Stimulated activated memory B cell treated with anti-CD40 and anti-IgM and Interleukin-4, amounts not matched to agents 10 μg/mL and 1 μg/mL and 100 μg/mL, for 72 hours (primary cell): ENCODE measurements at regions not wholly inside any gene's neighbourhood (a gene's known extent, or its start where the extent isn't known, plus 50 kb on each side); places are given as distances from the start of the nearest gene placed in this dataset.
"Not testable (repeated sequence)": the region's sequence is repeated elsewhere in the genome, so short reads cannot be mapped to it uniquely, and the experiment has no call there.

Source experiments
- ATAC-seq: fragments of 150-1000 bp; cut with Tn5 transposase; 2 replicates; pipeline ENCODE4 v1.10.0; 2021
- H3K27ac Mint-ChIP-seq: one replicate; pipeline ENCODE4 v1.8.0; 2022; ENCODE audit warnings: mild to moderate bottlenecking, mixed read lengths
- H3K27me3 Mint-ChIP-seq: one replicate; pipeline ENCODE4 v1.8.0; 2022; ENCODE audit warnings: mixed read lengths
- H3K36me3 Mint-ChIP-seq: one replicate; pipeline ENCODE4 v1.8.0; 2022; ENCODE audit warnings: mixed read lengths
- H3K4me1 Mint-ChIP-seq: one replicate; pipeline ENCODE4 v1.8.0; 2022; ENCODE audit warnings: mixed read lengths
- H3K4me3 Mint-ChIP-seq: one replicate; pipeline ENCODE4 v1.8.0; 2022; ENCODE audit warnings: mild to moderate bottlenecking, moderate library complexity, mixed read lengths
- H3K9me3 Mint-ChIP-seq: one replicate; pipeline ENCODE4 v1.8.0; 2022; ENCODE audit warnings: mixed read lengths

- peaks cover 41% of the 10 kb centered on the region for H3K4me1 Mint-ChIP-seq
- not testable (repeated sequence) for H3K9me3 Mint-ChIP-seq, H3K4me3 Mint-ChIP-seq, H3K36me3 Mint-ChIP-seq, ATAC-seq, H3K27ac Mint-ChIP-seq, H3K27me3 Mint-ChIP-seq
These were observed 94.8 kb downstream of the CDRT15L2 start for GRCh38 chr17:20674374-20674773.

GRCh38 chr17:20675707-20676106, 96.2 kb downstream of the CDRT15L2 start:
- not testable (repeated sequence) for H3K27me3 Mint-ChIP-seq, H3K36me3 Mint-ChIP-seq, H3K9me3 Mint-ChIP-seq, H3K4me3 Mint-ChIP-seq
- ATAC-seq, result peak; percentile 75
- peak overlapping the region; percentile 87 for H3K27ac Mint-ChIP-seq
- peaks cover 48% of the 10 kb centered on the region for H3K4me1 Mint-ChIP-seq

- H3K4me3 Mint-ChIP-seq, ATAC-seq: not testable (repeated sequence)
- H3K4me1 Mint-ChIP-seq, result peaks cover 48% of the 10 kb centered on the region
These were observed 97.1 kb downstream of the CDRT15L2 start for GRCh38 chr17:20676656-20677055.

DNA sequence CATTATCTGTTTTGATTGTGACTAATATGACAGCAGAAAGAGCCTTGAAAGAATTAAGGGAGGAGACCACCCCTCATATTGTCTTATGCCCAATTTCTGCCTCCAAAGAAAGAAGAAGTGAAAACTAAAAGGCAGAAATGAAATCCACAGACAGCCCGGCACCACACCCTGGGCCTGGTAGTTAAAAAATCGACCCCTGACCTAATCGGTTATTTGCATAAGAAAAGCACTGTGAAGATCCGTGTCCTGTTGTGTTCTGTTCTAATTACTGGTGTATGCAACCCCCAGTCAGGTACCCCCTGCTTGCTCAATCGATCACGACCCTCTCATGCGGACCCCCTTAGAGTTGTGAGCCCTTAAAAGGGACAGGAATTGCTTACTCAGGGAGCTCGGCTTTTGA, 97.9 kb downstream of the CDRT15L2 start:
- ATAC-seq, result peak; percentile 53
- not testable (repeated sequence) for H3K27me3 Mint-ChIP-seq, H3K36me3 Mint-ChIP-seq, H3K9me3 Mint-ChIP-seq
- peak overlapping the region; percentile 87 for H3K27ac Mint-ChIP-seq
- H3K4me3 Mint-ChIP-seq, result peak overlapping the region; percentile 68
- peaks cover 48% of the 10 kb centered on the region for H3K4me1 Mint-ChIP-seq

More at GRCh38 chr17:20676656-20677055, 97.1 kb downstream of the CDRT15L2 start:
- H3K27ac Mint-ChIP-seq, result peak overlapping the region; percentile 87
- H3K36me3 Mint-ChIP-seq, H3K27me3 Mint-ChIP-seq, H3K9me3 Mint-ChIP-seq: not testable (repeated sequence)

DNA sequence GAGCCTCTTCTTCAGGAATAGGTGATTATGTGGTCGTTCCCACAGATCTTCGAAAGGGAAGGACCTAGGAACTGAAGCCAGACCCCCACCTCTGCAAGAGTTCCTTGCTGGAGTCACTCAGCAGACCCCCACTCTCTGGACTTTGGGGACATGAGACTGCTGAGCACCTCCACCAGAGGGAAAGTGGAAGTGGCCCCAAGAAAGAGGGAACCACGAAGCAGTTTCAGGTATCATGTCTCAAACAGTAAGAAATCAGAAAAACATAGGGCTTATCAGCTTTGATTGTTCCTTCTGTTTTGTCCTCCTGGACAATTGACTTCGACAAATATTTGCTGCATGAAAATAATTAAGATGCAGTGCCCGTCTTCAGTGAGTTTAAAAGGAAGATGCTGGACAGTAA, 98.9 kb downstream of the CDRT15L2 start:
- Mint-ChIP-seq H3K27ac (peak overlapping the region; percentile 87), H3K4me1 (peaks cover 46% of the 10 kb centered on the region), H3K4me3 (peak overlapping the region; percentile 32)
- peak; percentile 74 for ATAC-seq
- H3K9me3 Mint-ChIP-seq, H3K36me3 Mint-ChIP-seq, H3K27me3 Mint-ChIP-seq: not testable (repeated sequence)

DNA sequence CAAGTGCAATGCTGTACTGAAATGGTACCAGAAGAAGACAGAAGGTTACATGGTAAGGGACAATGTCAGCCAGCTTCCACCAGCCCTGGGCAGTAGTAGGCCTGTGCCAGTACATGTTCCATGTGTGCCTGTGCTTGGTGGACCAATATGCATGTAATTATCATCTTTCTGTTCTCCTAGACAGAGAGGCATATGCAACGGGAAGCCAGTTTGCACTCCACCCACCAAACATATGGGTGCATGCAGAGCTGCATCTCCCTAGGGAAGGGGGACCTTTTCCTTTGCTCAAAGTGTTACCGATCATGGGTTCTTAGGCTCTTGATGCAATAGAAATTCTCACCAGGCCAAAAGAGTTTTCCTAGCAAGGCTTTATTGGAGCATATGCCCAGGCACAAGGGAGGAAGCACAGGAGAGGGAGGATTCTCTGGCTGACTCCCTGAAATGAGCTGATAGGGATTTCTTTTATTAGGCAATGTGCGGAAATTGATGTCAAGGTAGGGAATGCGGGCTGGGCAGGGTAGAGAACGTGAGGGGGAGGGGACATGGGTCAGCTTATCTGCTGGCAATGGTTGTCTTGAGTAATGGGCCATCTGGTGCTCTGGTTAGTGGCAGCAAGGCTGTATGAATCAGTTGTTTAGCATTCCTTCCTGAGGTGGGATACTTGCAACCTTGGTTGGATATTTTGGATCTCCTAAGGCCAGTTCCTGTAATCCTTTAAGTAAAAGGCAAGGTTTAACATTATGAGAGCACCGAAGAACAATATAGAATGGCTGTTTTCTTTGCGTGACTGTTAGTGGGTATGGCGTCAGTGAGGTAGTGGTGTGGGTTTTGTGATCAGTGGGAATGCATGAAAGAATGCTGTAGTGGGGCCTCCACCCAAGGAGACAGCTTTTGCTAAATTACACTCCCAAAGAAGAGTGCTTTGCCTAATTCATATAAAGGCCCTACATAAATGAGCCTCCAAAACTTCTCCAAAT, 102.5 kb downstream of the CDRT15L2 start:
- ATAC-seq, H3K4me3 Mint-ChIP-seq, H3K27me3 Mint-ChIP-seq, H3K9me3 Mint-ChIP-seq, H3K27ac Mint-ChIP-seq, H3K36me3 Mint-ChIP-seq: not testable (repeated sequence)
- peaks cover 27% of the 10 kb centered on the region for H3K4me1 Mint-ChIP-seq

DNA sequence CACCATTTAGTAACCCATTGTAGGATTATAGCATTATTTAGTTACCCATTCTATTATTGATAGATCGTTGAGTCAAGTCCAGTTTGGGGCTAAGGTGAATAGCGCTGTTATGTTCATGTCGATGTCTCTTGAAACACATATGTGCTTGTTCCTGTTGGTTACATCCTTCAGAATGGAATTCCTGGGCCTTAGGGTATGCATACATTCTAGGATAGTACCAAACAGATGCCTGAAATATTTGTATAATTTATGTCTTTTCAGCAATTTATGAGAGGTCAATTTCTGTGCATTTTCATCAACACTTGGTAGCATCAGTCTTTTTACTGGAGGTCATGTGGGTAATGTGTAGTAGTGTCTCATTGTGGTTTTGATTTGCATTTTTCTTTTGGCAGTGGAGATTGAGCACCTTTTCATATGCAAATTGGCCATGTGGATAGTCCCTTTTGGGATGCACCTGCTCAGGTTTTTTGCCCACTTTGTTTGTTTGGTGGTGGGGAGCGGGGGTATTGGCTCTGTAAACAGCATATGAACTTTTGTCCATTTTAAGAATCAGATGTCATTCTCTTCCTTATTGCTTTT, 104.2 kb downstream of the CDRT15L2 start:
- not testable (repeated sequence) for H3K4me3 Mint-ChIP-seq, H3K27me3 Mint-ChIP-seq, H3K36me3 Mint-ChIP-seq, H3K27ac Mint-ChIP-seq, ATAC-seq, H3K9me3 Mint-ChIP-seq
- peaks cover 13% of the 10 kb centered on the region for H3K4me1 Mint-ChIP-seq

- not testable (repeated sequence) for H3K27ac Mint-ChIP-seq, H3K27me3 Mint-ChIP-seq, H3K9me3 Mint-ChIP-seq, H3K4me1 Mint-ChIP-seq, H3K36me3 Mint-ChIP-seq, ATAC-seq, H3K4me3 Mint-ChIP-seq
These were observed 105.5 kb downstream of the CDRT15L2 start for GRCh38 chr17:20684975-20685374.

DNA sequence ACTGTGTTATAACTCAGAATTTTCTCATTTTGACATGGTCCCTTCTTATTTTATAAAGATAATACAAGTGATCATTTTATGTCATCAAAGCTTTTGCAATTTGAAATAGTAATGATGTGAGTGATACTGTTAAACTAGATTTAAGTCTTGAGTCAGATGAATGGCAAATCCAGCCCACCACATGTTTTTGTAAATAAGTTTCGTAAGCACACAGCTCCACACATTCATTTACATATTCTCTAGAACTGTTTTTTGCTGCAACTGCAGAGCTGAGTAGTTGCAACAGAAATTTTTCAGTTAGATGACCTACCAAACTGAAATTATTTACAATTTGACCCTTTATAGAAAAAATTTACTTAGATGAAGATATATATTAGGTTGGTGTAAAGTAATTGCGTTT, 108.1 kb downstream of the CDRT15L2 start:
- ATAC-seq, H3K27me3 Mint-ChIP-seq, H3K4me3 Mint-ChIP-seq, H3K4me1 Mint-ChIP-seq, H3K36me3 Mint-ChIP-seq, H3K27ac Mint-ChIP-seq, H3K9me3 Mint-ChIP-seq: not testable (repeated sequence)

DNA sequence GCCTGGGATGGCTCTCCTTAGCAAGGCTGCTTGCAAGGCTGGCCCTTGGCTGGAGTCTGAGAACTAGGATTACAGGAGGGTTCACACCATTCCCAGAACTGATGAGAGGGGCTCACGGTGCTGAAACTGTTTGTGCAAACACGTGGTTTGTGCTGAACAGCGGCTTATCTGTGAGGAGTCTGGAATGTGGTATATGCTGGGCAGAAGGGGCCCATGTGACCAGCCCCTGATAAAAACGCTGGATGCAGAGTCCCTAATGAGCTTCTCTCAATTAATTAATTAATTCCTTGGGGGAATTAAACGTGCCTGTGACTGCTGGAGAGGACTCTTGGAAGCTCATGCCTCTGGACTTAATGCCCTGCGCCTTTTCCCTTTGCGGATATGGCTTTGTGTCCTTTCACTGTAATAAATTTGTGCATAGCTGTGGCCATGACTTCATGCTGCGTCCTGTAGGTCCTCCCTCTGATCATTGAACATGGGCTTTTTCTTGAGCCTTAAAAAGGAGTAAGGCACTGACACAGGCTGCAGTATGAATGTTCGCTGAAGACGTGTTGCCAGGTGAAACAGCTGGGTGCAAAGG, 109.7 kb downstream of the CDRT15L2 start:
- H3K27me3 Mint-ChIP-seq, H3K27ac Mint-ChIP-seq, H3K4me3 Mint-ChIP-seq: not testable (repeated sequence)

GRCh38 chr17:20692706-20693105, 113.2 kb downstream of the CDRT15L2 start:
- ATAC-seq, H3K27me3 Mint-ChIP-seq, H3K9me3 Mint-ChIP-seq, H3K4me3 Mint-ChIP-seq, H3K27ac Mint-ChIP-seq, H3K36me3 Mint-ChIP-seq: not testable (repeated sequence)
- peaks cover 20% of the 10 kb centered on the region for H3K4me1 Mint-ChIP-seq

More for the DNA sequence above, 109.7 kb downstream of the CDRT15L2 start:
- ATAC-seq, H3K36me3 Mint-ChIP-seq, H3K9me3 Mint-ChIP-seq: not testable (repeated sequence)
- H3K4me1 Mint-ChIP-seq, result peaks cover 18% of the 10 kb centered on the region

DNA sequence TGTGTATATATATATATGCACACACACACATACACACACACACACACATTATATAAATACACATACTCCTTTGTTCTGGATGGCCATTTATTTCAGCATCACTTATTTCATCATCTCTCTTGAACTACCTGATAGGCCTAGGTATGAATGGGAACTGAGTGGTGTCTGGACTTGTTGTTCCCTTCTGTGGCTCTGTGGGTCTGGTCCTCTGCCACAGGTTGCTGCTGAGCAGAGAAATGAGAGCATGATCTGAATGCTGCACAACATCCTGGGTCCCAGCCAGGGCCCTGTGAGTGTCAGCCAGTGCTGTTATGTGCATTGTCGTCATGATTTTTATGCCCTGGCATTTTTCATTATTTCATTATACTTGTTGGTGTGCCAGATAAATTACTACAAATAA, 116.3 kb downstream of the CDRT15L2 start:
- not testable (repeated sequence) for H3K27me3 Mint-ChIP-seq, ATAC-seq, H3K9me3 Mint-ChIP-seq, H3K27ac Mint-ChIP-seq, H3K36me3 Mint-ChIP-seq, H3K4me3 Mint-ChIP-seq
- H3K4me1 Mint-ChIP-seq, result peaks cover 37% of the 10 kb centered on the region

DNA sequence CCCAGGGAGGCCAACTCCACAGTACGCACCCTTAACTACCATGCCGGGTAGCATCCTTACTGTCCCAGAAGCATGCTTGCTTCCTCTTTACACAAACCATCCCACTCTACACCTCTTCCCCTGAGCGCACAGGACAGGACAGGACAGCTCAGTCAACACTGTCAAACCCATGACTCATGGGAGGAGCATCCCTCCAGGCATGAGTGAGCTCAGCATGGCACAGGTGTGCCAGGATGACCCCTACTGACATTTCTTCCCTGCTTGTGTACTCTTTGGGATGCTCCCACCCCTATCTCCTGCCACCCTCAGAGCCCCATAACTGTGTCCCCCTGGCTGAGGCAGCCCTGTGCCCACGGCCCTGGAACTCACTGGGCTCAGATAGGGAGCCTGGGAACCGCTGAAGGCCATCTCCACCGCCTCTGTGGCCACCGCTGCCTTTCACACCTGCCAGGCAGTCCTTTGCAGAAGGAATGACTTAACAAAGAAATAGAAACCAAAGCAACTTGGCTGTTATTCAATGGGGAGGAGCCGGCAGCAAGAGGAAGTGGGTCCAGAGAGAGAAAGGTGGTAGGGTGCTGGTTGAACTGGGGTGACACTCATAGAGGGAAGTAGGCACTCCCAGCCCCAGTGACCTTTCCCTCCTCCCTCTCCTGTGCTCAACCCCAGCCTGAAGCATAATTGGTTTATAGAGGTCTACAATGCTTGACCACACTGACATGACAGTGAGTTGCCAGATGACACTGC, 119.1 kb downstream of the CDRT15L2 start:
- H3K27ac Mint-ChIP-seq, result peak overlapping the region; percentile 88
- H3K4me3 Mint-ChIP-seq, result peak overlapping the region; percentile 90
- peaks cover 27% of the 10 kb centered on the region for H3K4me1 Mint-ChIP-seq

DNA sequence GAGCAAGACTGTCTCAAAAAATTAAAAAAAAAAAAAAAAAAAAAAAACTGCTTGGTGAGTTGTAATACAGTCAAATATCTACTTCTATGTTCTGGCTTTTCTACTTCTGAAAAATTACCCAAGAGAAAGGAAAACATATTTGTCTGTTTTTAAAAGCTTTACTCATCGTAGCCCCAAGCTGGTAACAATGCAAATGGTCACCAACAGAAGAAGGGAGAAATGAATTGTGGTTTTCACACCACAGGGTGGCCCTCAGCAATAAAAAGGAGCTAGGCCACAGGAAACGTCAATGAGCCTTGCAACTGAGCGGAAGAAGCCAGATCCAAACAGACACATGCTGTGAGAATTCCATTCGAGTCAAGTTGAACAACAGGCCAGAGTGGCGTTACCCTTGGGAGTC, 121.0 kb downstream of the CDRT15L2 start:
- ATAC-seq, H3K27ac Mint-ChIP-seq, H3K9me3 Mint-ChIP-seq, H3K4me3 Mint-ChIP-seq, H3K27me3 Mint-ChIP-seq, H3K36me3 Mint-ChIP-seq: not testable (repeated sequence)
- H3K4me1 Mint-ChIP-seq, result peaks cover 23% of the 10 kb centered on the region

More for the DNA sequence above, 119.1 kb downstream of the CDRT15L2 start:
- not testable (repeated sequence) for H3K27me3 Mint-ChIP-seq, H3K36me3 Mint-ChIP-seq, H3K9me3 Mint-ChIP-seq
- peak; percentile 99 for ATAC-seq

DNA sequence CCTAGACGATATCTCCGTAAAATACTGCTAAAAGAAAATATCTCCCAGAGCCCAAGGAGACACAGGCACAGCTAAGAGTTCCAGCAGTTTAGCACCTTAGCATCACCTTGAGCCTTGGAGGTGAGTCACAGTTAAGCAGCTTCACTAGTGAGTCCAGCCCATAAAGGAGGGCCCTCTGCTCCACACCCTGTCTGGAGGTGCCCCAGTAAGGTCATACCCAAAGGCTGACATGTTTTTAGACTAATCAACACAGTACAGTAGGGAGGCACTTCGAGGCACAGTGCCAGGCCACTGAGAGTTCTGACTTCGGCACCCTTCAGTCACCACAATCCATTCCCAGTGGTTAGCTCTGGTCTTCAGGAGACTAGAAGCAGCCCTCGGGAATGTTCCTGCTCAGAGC, 121.8 kb downstream of the CDRT15L2 start:
- H3K4me3 Mint-ChIP-seq, H3K36me3 Mint-ChIP-seq, H3K9me3 Mint-ChIP-seq, H3K27ac Mint-ChIP-seq, H3K27me3 Mint-ChIP-seq, ATAC-seq: not testable (repeated sequence)
- peaks cover 23% of the 10 kb centered on the region for H3K4me1 Mint-ChIP-seq
